Stimulated activated effector memory CD8-positive, alpha-beta T cell treated with anti-CD3 and anti-CD28 coated beads, Interleukin-12 subunit alpha, Interleukin-12 subunit beta, amount 100 ng/mL, for 72 hours (primary cell): ENCODE measurements at regions not wholly inside any gene's neighbourhood (a gene's known extent, or its start where the extent isn't known, plus 50 kb on each side); places are given as distances from the start of the nearest gene placed in this dataset.

ENCODE experiments used
- ATAC-seq: fragments of 150-1000 bp; cut with Tn5 transposase; 2 replicates; pipeline ENCODE4 v1.10.0; 2021
- DNase-seq, 2 donors: peaks; one replicate each; pipeline ENCODE4 v3.0.0; 2021 to 2022; ENCODE audit warnings: low spot score in 2 of 2
- H3K27ac Mint-ChIP-seq: one replicate; pipeline ENCODE4 v1.8.0; 2022; ENCODE audit warnings: mild to moderate bottlenecking, mixed read lengths
- H3K36me3 Mint-ChIP-seq: one replicate; pipeline ENCODE4 v1.8.0; 2022; ENCODE audit warnings: mild to moderate bottlenecking, mixed read lengths
- H3K4me1 Mint-ChIP-seq: one replicate; pipeline ENCODE4 v1.8.0; 2022; ENCODE audit warnings: mixed read lengths
- H3K4me3 Mint-ChIP-seq: one replicate; pipeline ENCODE4 v1.8.0; 2022; ENCODE audit warnings: mild to moderate bottlenecking, mixed read lengths
- H3K9me3 Mint-ChIP-seq: one replicate; pipeline ENCODE4 v1.8.0; 2022; ENCODE audit warnings: mixed read lengths

DNA sequence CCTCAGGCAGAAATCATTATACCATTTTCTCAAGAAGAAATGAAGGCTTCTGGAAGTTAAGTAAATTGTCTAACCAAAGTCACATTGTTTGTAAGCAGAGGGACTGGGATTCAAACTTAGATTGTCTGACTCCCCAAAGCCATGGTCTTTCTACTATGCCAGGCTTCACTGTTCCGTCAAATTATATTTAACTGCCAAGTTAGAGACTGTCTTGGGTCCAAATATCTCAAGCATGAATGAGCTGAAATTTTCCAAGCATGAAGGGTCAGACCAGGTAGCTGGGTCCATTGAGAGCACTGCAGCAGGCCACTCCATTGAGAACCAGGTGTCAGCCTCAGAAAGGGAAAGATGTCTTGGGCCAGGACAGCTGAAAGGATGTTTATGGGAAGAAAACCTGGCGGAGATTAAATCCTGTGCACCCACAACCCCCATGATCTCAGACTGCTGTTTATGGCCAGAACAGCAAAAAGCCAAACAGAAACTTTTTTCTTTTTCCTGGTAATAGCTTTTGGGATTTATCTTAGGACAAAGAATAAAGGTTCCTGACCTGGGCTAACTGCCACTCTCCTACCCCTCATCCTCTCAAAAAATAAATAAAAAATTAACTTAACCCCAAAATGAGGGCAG, 612.3 kb downstream of the INSC start:
- Mint-ChIP-seq H3K36me3 (no peaks in the 10 kb centered on the region), H3K4me1 (no peaks in the 10 kb centered on the region), H3K4me3 (no peak overlapping the region), H3K27ac (no peak overlapping the region), H3K9me3 (no peaks in the 10 kb centered on the region)
- ATAC-seq (no peak), DNase-seq (no peak)

DNA sequence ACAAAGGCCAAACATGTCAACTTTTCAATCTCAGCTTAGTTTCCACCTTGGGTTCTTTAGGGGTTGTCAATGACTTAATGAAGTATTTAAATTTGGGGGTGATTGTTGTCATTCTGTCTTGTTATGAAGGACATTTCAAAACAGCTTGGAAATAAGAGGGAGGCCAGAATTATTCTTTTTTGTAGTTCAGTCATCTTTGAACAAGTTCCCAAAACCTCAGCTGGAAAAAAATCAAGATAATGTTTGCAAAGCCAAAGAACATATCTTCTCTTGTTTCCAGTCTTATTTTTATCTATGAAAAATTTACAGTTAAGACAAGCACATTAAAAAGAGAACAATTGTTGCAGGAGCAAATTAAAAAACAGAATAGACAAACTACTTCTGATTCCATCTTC, 612.8 kb downstream of the INSC start:
- DNase-seq = no peak
- Mint-ChIP-seq H3K4me3 (no peak overlapping the region), H3K27ac (no peak overlapping the region), H3K9me3 (no peaks in the 10 kb centered on the region), H3K36me3 (no peaks in the 10 kb centered on the region), H3K4me1 (no peaks in the 10 kb centered on the region)
- no peak for ATAC-seq

GRCh38 chr11:15728207-15728606, 613.5 kb downstream of the INSC start:
- Mint-ChIP-seq H3K36me3 (no peaks in the 10 kb centered on the region), H3K27ac (no peak overlapping the region), H3K9me3 (no peaks in the 10 kb centered on the region), H3K4me1 (no peaks in the 10 kb centered on the region), H3K4me3 (no peak overlapping the region)
- no peak for ATAC-seq
- no peak for DNase-seq

DNA sequence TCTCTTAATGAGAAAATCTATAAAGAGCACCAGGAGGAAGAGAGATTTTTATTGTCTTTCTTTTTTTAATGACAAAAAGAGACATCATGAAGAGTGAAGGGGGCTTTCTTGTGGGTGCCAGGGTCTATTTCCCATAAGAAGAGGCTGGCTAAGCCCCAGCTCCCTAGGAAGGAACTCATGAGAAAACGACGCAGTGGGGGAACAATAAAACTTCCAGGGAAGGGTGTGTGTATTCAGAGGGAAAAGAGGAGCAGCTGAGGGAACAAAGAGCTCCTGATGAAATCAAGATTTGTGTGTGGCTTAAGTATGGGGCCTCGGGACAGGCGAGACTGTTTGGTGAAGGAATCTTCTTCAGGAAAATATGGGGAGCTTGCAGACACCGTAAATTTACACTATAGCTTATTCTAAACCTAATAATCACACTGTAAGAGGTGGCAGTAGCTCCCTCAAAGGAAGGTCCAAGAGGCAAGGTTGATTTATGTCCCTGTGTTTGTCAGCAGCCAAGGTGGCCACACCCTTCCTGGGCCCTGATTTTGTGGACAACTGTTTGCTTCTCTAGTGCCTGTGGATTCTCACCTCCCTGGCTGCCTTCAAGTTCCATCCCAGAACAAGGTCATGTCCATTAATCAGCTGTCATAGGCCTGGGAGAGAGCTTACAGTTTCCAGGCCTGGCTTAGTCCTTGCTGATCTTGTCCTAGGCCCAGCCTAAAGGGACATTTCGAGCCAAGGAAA, 615.7 kb downstream of the INSC start:
- Mint-ChIP-seq H3K36me3 (no peaks in the 10 kb centered on the region), H3K4me3 (no peak overlapping the region), H3K27ac (no peak overlapping the region), H3K9me3 (no peaks in the 10 kb centered on the region), H3K4me1 (no peaks in the 10 kb centered on the region)
- ATAC-seq (no peak), DNase-seq (no peak)

DNA sequence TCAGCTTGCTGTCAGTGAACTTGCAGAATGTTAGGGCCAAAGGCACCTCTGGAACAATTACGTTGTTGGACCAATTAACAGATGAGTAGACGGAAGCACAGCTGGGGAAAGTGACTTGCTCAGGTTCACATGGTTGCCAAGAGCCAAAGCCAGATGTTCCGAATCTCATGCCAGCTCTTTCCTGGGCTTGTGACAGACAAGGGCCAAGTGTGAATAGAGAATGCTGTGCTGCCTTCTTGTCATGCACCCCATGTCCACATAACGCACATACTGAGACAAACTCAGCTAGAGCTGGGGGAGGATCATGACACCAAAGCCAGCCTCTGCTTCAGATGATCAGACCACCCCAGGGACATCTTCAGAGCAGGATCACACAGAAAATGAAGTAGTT, 616.3 kb downstream of the INSC start:
- Mint-ChIP-seq H3K36me3 (no peaks in the 10 kb centered on the region), H3K4me3 (no peak overlapping the region), H3K4me1 (no peaks in the 10 kb centered on the region), H3K27ac (no peak overlapping the region), H3K9me3 (no peaks in the 10 kb centered on the region)
- DNase-seq (no peak), ATAC-seq (no peak)

DNA sequence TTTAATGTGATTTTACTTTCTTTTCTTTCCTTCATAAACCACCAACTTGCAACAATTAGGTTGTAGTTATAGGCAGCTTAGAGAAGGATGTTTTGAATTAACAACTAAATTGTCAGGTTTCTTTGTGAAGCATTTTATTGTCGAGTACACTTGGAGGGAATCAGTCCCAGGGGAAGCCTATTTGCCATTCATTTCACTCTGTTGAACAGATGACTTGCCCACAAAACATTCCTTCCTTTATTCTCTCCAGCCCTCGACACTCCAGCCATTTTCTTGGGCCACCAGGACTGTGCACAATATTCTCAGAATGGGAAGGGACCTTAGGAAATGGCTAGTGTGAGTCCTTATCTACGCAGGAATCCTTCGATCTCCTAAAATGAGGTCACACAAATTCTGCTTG, 620.6 kb downstream of the SOX6 start:
- H3K36me3 Mint-ChIP-seq = no peaks in the 10 kb centered on the region
- H3K4me1 Mint-ChIP-seq = no peaks in the 10 kb centered on the region
- DNase-seq (no peak), ATAC-seq (no peak)
- no peak overlapping the region for H3K4me3 Mint-ChIP-seq
- H3K27ac Mint-ChIP-seq = no peak overlapping the region
- peaks cover 3% of the 10 kb centered on the region for H3K9me3 Mint-ChIP-seq

- DNase-seq = no peak
- ATAC-seq = no peak
- Mint-ChIP-seq H3K4me1 (no peaks in the 10 kb centered on the region), H3K36me3 (no peaks in the 10 kb centered on the region), H3K4me3 (no peak overlapping the region), H3K27ac (no peak overlapping the region), H3K9me3 (peaks cover 3% of the 10 kb centered on the region)
These were observed 619.0 kb downstream of the SOX6 start for GRCh38 chr11:15737320-15737719.

DNA sequence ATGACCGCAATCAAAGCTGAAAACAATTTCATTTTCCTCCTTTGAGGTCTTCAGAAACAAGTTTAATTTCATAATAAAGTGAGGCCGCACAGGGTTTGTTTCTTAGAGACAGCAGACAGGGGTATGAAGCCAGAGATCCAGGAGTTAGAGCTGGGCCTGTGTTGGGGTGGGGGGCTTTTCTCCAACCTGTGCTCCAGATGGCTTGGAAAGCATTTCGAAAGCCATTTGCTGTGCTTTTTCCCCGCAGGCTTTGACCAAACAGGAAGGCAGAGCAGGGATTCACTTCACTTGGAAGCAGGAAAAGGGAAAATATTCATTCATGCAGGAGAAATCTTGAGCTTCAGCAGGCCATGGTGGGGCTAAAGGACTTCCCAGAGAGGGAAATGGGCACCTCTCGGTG, 617.4 kb downstream of the SOX6 start:
- H3K36me3 Mint-ChIP-seq = no peaks in the 10 kb centered on the region
- H3K4me1 Mint-ChIP-seq = no peaks in the 10 kb centered on the region
- no peak overlapping the region for H3K4me3 Mint-ChIP-seq
- no peak for DNase-seq
- H3K27ac Mint-ChIP-seq = no peak overlapping the region
- ATAC-seq = no peak
- H3K9me3 Mint-ChIP-seq = peaks cover 3% of the 10 kb centered on the region

GRCh38 chr11:15742626-15743519, 613.5 kb downstream of the SOX6 start:
- H3K4me1 Mint-ChIP-seq = no peaks in the 10 kb centered on the region
- peaks cover 4% of the 10 kb centered on the region for H3K9me3 Mint-ChIP-seq
- no peaks in the 10 kb centered on the region for H3K36me3 Mint-ChIP-seq
- DNase-seq = no peak
- no peak overlapping the region for H3K4me3 Mint-ChIP-seq
- H3K27ac Mint-ChIP-seq = no peak overlapping the region
- no peak for ATAC-seq

GRCh38 chr11:15744693-15745092, 611.7 kb downstream of the SOX6 start:
- Mint-ChIP-seq H3K9me3 (peaks cover 4% of the 10 kb centered on the region), H3K4me3 (no peak overlapping the region), H3K4me1 (no peaks in the 10 kb centered on the region), H3K36me3 (no peaks in the 10 kb centered on the region), H3K27ac (no peak overlapping the region)
- ATAC-seq = no peak
- DNase-seq = no peak

DNA sequence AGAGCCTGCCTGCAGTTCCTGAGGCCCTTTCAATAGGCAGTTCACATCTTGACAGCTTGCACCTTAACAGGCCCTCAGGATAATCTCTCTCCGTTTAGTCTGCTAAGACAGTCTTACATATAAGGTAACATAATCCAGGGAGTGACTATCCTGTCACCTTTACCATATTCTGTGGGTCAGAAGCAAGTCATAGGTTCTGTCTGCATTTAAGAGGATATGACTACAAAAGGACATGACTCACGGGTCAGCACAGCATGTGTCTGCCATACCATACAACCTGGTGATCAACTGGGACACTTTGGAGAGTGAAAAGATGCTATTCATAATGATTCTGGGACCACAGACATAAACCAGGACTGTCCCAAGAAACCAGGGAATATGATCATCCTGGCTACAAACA, 611.1 kb downstream of the SOX6 start:
- peaks cover 4% of the 10 kb centered on the region for H3K9me3 Mint-ChIP-seq
- no peak for ATAC-seq
- no peak for DNase-seq
- no peak overlapping the region for H3K27ac Mint-ChIP-seq
- no peaks in the 10 kb centered on the region for H3K36me3 Mint-ChIP-seq
- H3K4me3 Mint-ChIP-seq = no peak overlapping the region
- H3K4me1 Mint-ChIP-seq = no peaks in the 10 kb centered on the region

DNA sequence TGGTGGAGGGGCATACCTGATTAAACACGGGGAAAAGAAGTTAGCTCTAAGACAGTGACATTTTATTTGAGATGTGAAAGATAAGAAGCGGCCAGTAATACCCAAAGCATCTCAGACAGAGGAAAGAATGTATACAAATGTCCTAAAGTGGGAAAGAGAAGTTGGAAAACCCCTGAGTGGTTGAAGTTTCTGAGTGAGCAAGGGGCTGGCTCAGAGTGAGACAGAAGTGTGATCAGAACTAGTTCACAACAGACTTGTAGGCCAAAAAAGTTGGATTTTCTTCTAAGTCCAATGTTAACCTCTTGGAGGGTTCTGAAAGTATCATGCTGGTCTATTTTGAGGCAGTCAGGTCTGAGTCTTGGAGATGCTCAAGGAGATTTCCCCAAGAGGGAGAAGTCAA, 608.7 kb downstream of the SOX6 start:
- DNase-seq = no peak
- Mint-ChIP-seq H3K36me3 (no peaks in the 10 kb centered on the region), H3K27ac (no peak overlapping the region), H3K4me3 (no peak overlapping the region), H3K9me3 (peaks cover 4% of the 10 kb centered on the region), H3K4me1 (no peaks in the 10 kb centered on the region)
- no peak for ATAC-seq

DNA sequence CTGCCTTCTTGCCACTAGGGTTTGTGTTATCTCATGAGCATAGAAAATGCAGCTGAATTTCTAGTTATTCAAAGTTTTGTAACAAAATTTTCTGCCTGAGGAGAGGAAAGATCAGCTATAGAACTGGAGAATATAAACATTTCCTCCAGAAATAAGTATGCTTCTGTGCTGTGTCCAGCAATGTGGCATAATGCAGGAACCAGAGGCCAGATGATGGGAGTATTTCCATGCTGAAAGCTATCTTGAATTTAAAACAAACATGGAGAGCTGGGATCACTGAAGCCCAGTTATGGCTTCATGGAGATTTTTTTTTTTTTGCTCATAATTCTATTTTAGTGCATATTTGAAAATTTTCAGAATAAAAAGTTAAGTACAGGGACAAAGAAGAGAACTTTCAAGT, 608.2 kb downstream of the SOX6 start:
- Mint-ChIP-seq H3K4me3 (no peak overlapping the region), H3K36me3 (no peaks in the 10 kb centered on the region), H3K9me3 (peaks cover 4% of the 10 kb centered on the region), H3K4me1 (no peaks in the 10 kb centered on the region), H3K27ac (no peak overlapping the region)
- DNase-seq = no peak
- ATAC-seq = no peak

DNA sequence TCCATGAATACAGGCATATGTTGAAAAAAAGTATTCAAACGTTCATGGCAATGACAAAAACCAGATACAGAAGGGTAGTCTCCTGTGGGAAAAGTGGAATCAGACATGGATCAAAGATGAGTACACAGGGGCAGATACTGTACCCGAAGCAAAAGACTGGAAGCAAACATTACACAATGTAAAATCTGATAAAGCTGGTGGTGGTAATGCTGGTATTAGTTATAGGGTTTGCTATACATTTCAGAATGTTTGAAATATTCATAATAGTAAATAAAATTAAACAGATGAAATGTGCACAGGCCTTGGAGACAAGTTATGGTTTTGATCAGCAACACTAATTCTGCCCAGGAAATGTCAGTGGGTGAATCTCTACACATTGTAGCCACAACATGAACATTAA, 607.6 kb downstream of the SOX6 start:
- no peak for DNase-seq

GRCh38 chr11:15750535-15751308, 605.6 kb downstream of the SOX6 start:
- DNase-seq (no peak), ATAC-seq (no peak)
- no peaks in the 10 kb centered on the region for H3K36me3 Mint-ChIP-seq
- peaks cover 13% of the 10 kb centered on the region for H3K9me3 Mint-ChIP-seq
- no peaks in the 10 kb centered on the region for H3K4me1 Mint-ChIP-seq
- no peak overlapping the region for H3K27ac Mint-ChIP-seq
- H3K4me3 Mint-ChIP-seq = no peak overlapping the region

More for the DNA sequence above, 607.6 kb downstream of the SOX6 start:
- no peak overlapping the region for H3K27ac Mint-ChIP-seq
- no peaks in the 10 kb centered on the region for H3K36me3 Mint-ChIP-seq
- peaks cover 8% of the 10 kb centered on the region for H3K9me3 Mint-ChIP-seq
- H3K4me1 Mint-ChIP-seq = no peaks in the 10 kb centered on the region
- no peak for ATAC-seq
- H3K4me3 Mint-ChIP-seq = no peak overlapping the region
